Bronchial epithelial cell (primary cell): ENCODE measurements at regions not wholly inside any gene's neighbourhood (a gene's known extent, or its start where the extent isn't known, plus 50 kb on each side); places are given as distances from the start of the nearest gene placed in this dataset.

ENCODE experiments used
- DNase-seq: peaks from one replicate; pipeline ENCODE4 v3.0.0-alpha.2; 2010; ENCODE audit warnings: low read depth
- FAIRE-seq: peaks from 2 replicates; lab custom pipeline; 2011; peaks lifted over from hg19 to GRCh38; lab: Jason Lieb, UNC
- H3K27me3 ChIP-seq: 2 replicates; pipeline ENCODE4 v1.5.1; 2011; ENCODE audit warnings: low read length; ENCODE audit not compliant: control insufficient read depth, insufficient read depth
- H3K36me3 ChIP-seq: 2 replicates; pipeline ENCODE4 v1.5.1; 2011; ENCODE audit warnings: low read length; ENCODE audit not compliant: control insufficient read depth, insufficient read depth
- H3K4me3 ChIP-seq: 2 replicates; pipeline ENCODE4 v1.5.1; 2011; ENCODE audit warnings: mild to moderate bottlenecking, low read depth, low read length, control low read depth
- TF ChIP-seq, protein P1 (sequence below): IDR thresholded peaks from 2 replicates; pipeline ENCODE4 v1.5.1; 2011; ENCODE audit warnings: mild to moderate bottlenecking, moderate library complexity, low read length, control low read depth, inconsistent platforms; ENCODE audit not compliant: insufficient read depth, severe bottlenecking

DNA sequence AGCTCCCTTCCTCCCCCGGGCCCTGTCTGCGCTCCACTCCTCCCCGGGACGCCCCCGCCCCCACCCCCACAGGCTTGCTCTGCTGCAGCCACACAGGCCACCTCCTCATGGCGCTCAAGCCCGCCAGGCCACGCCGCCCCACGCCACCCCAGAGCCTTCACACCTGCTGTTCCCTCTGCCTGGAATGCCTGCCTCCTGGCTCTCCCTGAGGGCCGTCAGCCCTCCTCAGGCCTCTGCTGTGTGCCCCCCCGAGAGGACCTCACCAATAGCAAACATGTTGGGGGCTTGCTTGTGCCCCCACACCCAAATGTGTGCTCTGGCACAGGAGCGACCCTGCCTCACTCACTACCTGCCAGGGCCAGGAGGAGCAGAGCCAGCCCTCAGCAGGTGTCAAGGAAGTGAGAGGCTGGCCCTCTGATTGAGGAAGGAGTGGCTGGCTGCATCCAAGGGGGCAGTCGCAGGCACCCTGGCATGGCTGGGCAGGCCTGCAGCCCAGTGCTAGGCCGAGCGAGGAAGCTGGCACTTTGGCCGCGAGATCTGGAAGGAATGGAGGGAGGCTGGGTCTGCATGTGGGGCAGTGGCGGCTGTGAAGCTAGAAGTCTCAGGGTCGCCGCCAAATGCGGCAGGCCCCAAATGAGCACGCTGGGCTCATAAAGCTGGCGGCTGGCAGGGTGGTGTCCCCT lies 86.5 kb downstream of the INHBB start:
- Histone ChIP-seq H3K4me3 (no peak overlapping the region), H3K27me3 (peaks cover 2% of the 10 kb centered on the region), H3K36me3 (no peaks in the 10 kb centered on the region)
- DNase-seq (no peak), FAIRE-seq (no peak)
- TF ChIP-seq, protein P1, sequence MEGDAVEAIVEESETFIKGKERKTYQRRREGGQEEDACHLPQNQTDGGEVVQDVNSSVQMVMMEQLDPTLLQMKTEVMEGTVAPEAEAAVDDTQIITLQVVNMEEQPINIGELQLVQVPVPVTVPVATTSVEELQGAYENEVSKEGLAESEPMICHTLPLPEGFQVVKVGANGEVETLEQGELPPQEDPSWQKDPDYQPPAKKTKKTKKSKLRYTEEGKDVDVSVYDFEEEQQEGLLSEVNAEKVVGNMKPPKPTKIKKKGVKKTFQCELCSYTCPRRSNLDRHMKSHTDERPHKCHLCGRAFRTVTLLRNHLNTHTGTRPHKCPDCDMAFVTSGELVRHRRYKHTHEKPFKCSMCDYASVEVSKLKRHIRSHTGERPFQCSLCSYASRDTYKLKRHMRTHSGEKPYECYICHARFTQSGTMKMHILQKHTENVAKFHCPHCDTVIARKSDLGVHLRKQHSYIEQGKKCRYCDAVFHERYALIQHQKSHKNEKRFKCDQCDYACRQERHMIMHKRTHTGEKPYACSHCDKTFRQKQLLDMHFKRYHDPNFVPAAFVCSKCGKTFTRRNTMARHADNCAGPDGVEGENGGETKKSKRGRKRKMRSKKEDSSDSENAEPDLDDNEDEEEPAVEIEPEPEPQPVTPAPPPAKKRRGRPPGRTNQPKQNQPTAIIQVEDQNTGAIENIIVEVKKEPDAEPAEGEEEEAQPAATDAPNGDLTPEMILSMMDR, result no peak

DNA sequence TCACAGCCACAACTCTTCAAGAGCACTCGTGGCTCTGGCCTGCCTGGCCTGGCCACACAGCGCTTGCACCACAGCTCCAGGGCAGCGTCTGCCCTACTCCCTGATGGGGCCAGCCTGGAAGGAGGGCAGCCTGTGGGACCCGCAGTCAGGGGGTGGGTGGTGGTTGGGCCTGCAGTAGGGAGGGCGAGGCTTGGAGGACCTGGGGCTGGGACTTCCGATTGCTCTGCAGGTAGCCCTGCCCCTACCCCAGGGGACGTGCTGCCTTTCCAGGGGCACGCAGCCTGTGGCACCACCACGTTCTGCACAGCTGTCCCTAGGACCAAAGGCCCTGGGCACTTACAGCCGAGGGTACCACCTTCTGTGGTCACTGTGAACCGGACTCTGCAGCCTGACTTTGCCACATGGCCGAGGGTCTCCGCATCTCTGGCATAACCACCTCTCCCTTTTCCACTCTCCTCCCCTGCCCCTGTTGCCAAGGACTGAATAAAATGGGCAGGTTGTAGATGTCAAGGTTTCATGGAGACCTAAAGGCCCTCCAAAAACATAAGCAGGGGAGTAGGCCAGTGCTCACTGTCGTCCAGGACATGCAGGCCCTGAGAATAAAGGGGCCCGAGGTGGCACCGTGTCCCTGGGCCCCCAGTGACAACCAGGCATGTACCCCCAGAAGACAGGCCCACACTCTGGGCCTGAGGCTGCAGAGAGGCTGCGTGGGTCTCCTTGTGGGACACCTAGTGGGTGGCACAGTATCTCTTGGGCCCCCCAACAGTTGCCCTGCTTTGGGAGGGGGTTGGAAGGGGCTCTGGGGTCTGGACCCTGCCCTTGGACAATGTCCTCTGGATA lies 87.3 kb downstream of the INHBB start:
- TF ChIP-seq, protein P1, result no peak
- H3K36me3 ChIP-seq, result no peaks in the 10 kb centered on the region
- FAIRE-seq (no peak), DNase-seq (no peak)
- H3K27me3 ChIP-seq, result peaks cover 2% of the 10 kb centered on the region
- no peak overlapping the region for H3K4me3 ChIP-seq

DNA sequence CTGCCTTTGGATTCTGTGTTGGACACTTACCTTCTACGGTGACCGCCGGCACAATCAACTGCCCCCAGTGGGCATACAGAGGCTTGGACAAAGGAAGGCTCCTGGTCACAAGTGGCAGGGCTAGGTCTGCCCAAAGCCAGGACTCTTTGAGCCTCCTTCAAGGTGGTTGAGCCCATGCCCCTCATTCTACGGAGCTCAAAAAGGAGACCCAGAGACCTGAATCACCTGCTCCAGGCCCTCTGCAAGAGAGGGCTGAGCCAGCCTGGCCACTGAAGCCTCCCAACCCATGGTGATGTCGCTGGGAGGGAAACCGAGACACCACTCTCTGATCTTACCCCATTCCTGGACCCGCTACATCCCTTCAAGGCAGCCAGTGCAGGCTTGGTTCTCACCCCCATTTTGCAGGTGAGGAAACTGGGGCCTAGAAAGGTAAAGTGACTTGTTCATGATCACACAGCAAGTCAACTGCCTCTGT lies 87.9 kb downstream of the INHBB start:
- H3K4me3 ChIP-seq, result no peak overlapping the region
- peaks cover 2% of the 10 kb centered on the region for H3K27me3 ChIP-seq
- TF ChIP-seq, protein P1, result no peak
- no peaks in the 10 kb centered on the region for H3K36me3 ChIP-seq
- DNase-seq (no peak), FAIRE-seq (no peak)

DNA sequence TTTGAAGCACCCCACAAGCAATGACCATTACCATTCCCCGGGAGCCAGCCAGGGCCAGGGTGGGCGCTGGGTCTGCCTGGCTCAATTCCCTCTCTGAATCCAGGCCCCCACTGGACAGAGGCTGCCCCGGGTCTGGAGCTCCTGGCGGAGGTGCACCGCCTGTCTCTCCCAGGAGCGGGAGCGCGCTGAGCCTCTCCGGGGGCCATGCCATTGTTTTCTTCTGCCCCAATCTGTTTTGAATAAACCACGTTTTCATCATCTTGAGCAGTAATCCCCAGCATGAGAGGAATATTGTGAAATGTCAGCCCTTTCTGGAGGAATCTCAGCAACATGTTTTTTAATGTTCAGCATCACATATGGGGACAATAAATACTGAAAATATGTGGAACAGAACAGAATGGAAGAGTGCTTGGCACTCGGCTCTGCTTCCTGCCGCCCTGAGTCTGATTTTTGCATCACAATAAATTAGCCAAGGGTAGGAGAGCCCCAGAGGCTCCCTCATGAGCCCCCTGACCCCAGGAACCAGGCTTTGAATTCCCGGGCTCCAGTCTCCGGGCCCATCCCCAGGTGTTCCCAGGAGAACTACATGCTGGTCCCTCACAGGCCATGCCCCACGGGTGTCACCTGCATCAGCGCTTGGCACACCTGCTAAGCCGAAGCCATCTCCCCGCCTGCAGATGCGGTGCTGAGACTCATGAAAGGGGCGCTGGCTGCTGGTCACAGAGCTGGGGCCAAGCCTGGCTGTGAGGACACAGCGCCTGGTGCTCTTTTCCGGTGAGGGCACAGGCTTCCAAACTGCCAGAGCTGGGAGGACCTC lies 88.8 kb downstream of the INHBB start:
- Histone ChIP-seq H3K36me3 (no peaks in the 10 kb centered on the region), H3K27me3 (peaks cover 2% of the 10 kb centered on the region), H3K4me3 (no peak overlapping the region)
- no peak for FAIRE-seq
- no peak for DNase-seq
- TF ChIP-seq, protein P1, result no peak

DNA sequence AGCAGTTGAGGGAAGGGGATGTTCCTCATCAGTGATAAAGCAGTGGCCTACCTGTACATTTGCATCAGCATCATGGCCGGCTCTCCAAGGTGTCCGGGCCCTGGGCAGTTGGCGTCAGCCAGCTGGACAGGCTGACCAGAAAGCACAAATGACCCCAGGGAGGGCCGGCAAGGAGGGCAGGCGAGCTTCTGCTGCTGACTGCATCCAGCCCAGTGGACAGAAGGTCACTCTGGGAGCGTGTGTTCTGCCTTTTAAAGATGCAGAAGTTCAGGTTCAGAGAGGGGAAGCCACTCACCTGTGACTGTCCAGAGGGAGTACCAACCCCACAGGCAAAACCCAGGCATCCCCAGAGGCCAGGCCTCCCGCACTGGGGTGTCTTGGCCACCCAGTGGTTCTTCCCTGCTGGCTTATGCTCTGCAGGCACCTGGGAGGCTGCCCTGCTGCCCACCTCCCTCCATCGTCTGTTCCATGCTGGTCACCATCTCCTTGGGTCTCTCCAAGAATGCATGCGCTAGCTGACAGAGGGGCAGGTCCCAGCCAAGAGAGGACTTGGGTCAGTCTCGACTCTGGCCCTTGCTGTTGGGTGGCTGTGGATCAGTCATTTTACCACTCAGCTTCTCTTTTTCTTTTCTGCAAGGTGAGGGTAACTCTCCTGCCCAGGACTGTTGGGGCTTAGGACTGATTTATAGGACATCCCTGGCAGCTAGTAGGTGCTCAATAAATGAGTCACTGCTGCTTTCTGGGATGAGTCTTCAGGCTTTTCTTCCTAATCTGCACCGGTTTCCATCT lies 89.9 kb downstream of the INHBB start:
- Histone ChIP-seq H3K27me3 (peaks cover 2% of the 10 kb centered on the region), H3K4me3 (no peak overlapping the region), H3K36me3 (no peaks in the 10 kb centered on the region)
- TF ChIP-seq, protein P1, result no peak
- FAIRE-seq (no peak), DNase-seq (no peak)
